PC-3 (cell line): ENCODE measurements at regions not wholly inside any gene's neighbourhood (a gene's known extent, or its start where the extent isn't known, plus 50 kb on each side); places are given as distances from the start of the nearest gene placed in this dataset.
A peak's percentile ranks its signal among the peaks of the same experiment; 100 is the strongest.

ENCODE experiments used
- ATAC-seq: fragments of 200-7000 bp; cut with Tn5 transposase; 2 replicates; pipeline ENCODE4 v1.9.1; 2020; ENCODE audit warnings: mild to moderate bottlenecking, moderate library complexity
- BruUV-seq: library from RNA; stranded (reverse); fragments of 400-500 nt; replicated peaks from 2 replicates; lab custom pipeline; 2021; lab: Mats Ljungman, UMichigan
- CTCF ChIA-PET: fragments of 300-600 bp; sonication (Branson Sonifier 250); formaldehyde crosslinking; loops from one replicate; lab custom pipeline; 2022; ENCODE audit warnings: antibody characterized with exemption; lab: Charles Lee
- POLR2A ChIA-PET: fragments of 300-600 bp; sonication (Branson Sonifier 250); formaldehyde crosslinking; loops from one replicate; lab custom pipeline; 2022; ENCODE audit warnings: antibody characterized with exemption; ENCODE audit not compliant: unreplicated experiment; lab: Charles Lee
- DNase-seq: peaks from one replicate; pipeline ENCODE4 v3.0.0-alpha.2; 2015
- H2AFZ ChIP-seq: fragments of 300-600 bp; sonication (generic); 2 replicates; pipeline ENCODE4 v1.6.0; 2016; ENCODE audit warnings: antibody characterized with exemption, low read length
- H3F3A ChIP-seq: fragments of 300-600 bp; sonication (generic); one replicate; pipeline ENCODE4 v1.6.0; 2017; ENCODE audit warnings: antibody characterized with exemption, low read length, control low read depth, mild to moderate bottlenecking; ENCODE audit not compliant: unreplicated experiment
- H3K27ac ChIP-seq: fragments of 300-600 bp; sonication (generic); 2 replicates; pipeline ENCODE4 v1.5.1; 2016; ENCODE audit warnings: mild to moderate bottlenecking, low read length
- H3K27me3 ChIP-seq: fragments of 300-600 bp; sonication (generic); 2 replicates; pipeline ENCODE4 v1.6.1; 2016; ENCODE audit warnings: low read length, mixed read lengths
- H3K36me3 ChIP-seq: fragments of 300-600 bp; sonication (generic); 2 replicates; pipeline ENCODE4 v1.6.1; 2016; ENCODE audit warnings: low read depth, mixed run types, low read length, mixed read lengths
- H3K4me1 ChIP-seq: fragments of 300-600 bp; sonication (generic); 2 replicates; pipeline ENCODE4 v1.5.1; 2016; ENCODE audit warnings: low read length; ENCODE audit not compliant: insufficient read depth
- H3K4me2 ChIP-seq: fragments of 300-600 bp; sonication (generic); 2 replicates; pipeline ENCODE4 v1.6.0; 2016; ENCODE audit warnings: low read length
- H3K4me3 ChIP-seq: fragments of 300-600 bp; sonication (generic); 2 replicates; pipeline ENCODE4 v1.5.1; 2016; ENCODE audit warnings: mild to moderate bottlenecking, low read length, mixed read lengths
- H3K79me2 ChIP-seq: fragments of 300-600 bp; sonication (generic); 2 replicates; pipeline ENCODE4 v1.6.1; 2017; ENCODE audit warnings: low read length, mixed read lengths
- H3K9ac ChIP-seq: fragments of 300-600 bp; sonication (generic); 2 replicates; pipeline ENCODE4 v1.6.0; 2016; ENCODE audit warnings: mild to moderate bottlenecking, low read length
- H3K9me2 ChIP-seq: fragments of 300-600 bp; sonication (generic); replicated peaks from 2 replicates; pipeline ENCODE4 v1.6.1; 2016; ENCODE audit warnings: mixed run types, low read length, mixed read lengths
- H3K9me3 ChIP-seq: fragments of 300-600 bp; sonication (generic); 2 replicates; pipeline ENCODE4 v1.6.1; 2016; ENCODE audit warnings: low read length, mixed read lengths
- H4K20me1 ChIP-seq: fragments of 300-600 bp; sonication (generic); 2 replicates; pipeline ENCODE4 v1.6.1; 2016; ENCODE audit warnings: low read length, mixed read lengths
- EZH2 ChIP-seq: fragments of 300-600 bp; sonication (generic); IDR thresholded peaks from one replicate; pipeline ENCODE4 v1.6.1; 2017; ENCODE audit warnings: antibody characterized with exemption, mild to moderate bottlenecking, low read length; ENCODE audit not compliant: unreplicated experiment
- EZH2phosphoT487 ChIP-seq: fragments of 300-600 bp; sonication (generic); IDR thresholded peaks from 2 replicates; pipeline ENCODE4 v1.6.1; 2018; ENCODE audit warnings: mild to moderate bottlenecking, antibody characterized with exemption, low read length, borderline replicate concordance
- intact Hi-C: fragments of 100-400 bp; cut with micrococcal nuclease; formaldehyde crosslinking; loops from 2 replicates; pipeline ENCODE4 v1.9.0; 2023
- TF ChIP-seq, protein P1 (sequence below): fragments of 300-600 bp; sonication (generic); conservative IDR thresholded peaks from 2 replicates; pipeline ENCODE4 v1.5.1; 2017; ENCODE audit warnings: antibody characterized with exemption, low read depth, mild to moderate bottlenecking, low read length

GRCh38 chr18:71011389-71011788 lies 722.5 kb downstream of the SOCS6 start:
- DNase-seq = no peak
- Histone ChIP-seq H3K4me1 (no peaks in the 10 kb centered on the region), H3K36me3 (no peaks in the 10 kb centered on the region), H3K9me2 (no peaks in the 10 kb centered on the region), H3K9me3 (no peaks in the 10 kb centered on the region), H3K79me2 (no peaks in the 10 kb centered on the region), H4K20me1 (no peaks in the 10 kb centered on the region), H3K4me3 (no peak overlapping the region), H2AFZ (no peak overlapping the region), H3K27me3 (no peaks in the 10 kb centered on the region), H3K27ac (no peak overlapping the region), H3K4me2 (no peak overlapping the region), H3K9ac (no peak overlapping the region), H3F3A (no peaks in the 10 kb centered on the region)
- BruUV-seq = no TSS peak
- intact Hi-C loops = no loop called here
- TF ChIP-seq EZH2phosphoT487 (no peak), EZH2 (no peak)
- TF ChIP-seq, protein P1, sequence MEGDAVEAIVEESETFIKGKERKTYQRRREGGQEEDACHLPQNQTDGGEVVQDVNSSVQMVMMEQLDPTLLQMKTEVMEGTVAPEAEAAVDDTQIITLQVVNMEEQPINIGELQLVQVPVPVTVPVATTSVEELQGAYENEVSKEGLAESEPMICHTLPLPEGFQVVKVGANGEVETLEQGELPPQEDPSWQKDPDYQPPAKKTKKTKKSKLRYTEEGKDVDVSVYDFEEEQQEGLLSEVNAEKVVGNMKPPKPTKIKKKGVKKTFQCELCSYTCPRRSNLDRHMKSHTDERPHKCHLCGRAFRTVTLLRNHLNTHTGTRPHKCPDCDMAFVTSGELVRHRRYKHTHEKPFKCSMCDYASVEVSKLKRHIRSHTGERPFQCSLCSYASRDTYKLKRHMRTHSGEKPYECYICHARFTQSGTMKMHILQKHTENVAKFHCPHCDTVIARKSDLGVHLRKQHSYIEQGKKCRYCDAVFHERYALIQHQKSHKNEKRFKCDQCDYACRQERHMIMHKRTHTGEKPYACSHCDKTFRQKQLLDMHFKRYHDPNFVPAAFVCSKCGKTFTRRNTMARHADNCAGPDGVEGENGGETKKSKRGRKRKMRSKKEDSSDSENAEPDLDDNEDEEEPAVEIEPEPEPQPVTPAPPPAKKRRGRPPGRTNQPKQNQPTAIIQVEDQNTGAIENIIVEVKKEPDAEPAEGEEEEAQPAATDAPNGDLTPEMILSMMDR = no peak
- no peak for ATAC-seq
- ChIA-PET POLR2A (no interaction called here), CTCF (no interaction called here)

GRCh38 chr18:71008257-71008656 lies 719.4 kb downstream of the SOCS6 start:
- H3K36me3 ChIP-seq = no peaks in the 10 kb centered on the region
- POLR2A ChIA-PET = no interaction called here
- H3K27ac ChIP-seq = no peak overlapping the region
- no peak overlapping the region for H3K9ac ChIP-seq
- no TSS peak for BruUV-seq
- H4K20me1 ChIP-seq = no peaks in the 10 kb centered on the region
- TF ChIP-seq EZH2phosphoT487 (no peak), EZH2 (no peak)
- TF ChIP-seq, protein P1 = no peak
- no peak overlapping the region for H3K4me3 ChIP-seq
- no peak overlapping the region for H2AFZ ChIP-seq
- H3K4me1 ChIP-seq = no peaks in the 10 kb centered on the region
- CTCF ChIA-PET = no interaction called here
- no peak for ATAC-seq
- intact Hi-C loops = no loop called here
- H3K9me3 ChIP-seq = no peaks in the 10 kb centered on the region
- no peaks in the 10 kb centered on the region for H3K79me2 ChIP-seq
- H3F3A ChIP-seq = no peaks in the 10 kb centered on the region
- no peaks in the 10 kb centered on the region for H3K27me3 ChIP-seq
- H3K4me2 ChIP-seq = no peak overlapping the region
- DNase-seq = no peak
- no peaks in the 10 kb centered on the region for H3K9me2 ChIP-seq

DNA sequence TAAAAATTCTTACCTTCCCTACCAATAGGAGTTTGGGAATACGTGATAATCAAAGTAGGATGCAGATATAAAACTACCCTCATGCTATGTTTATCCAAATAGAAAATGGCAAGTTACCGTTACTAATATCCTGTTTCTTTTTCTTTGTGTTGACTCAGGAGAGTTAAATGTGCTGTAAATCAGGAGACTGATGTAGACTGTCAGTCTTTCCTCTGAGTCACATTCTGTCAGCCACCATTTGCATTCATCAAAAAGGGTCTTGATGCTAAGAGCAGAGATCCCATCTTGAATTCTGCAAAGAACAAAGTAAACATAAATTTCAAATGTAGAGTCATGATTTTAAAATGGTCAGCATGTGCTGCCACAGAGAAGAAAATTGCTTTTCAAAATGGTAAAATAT lies 712.8 kb downstream of the SOCS6 start:
- intact Hi-C loops = no loop called here
- POLR2A ChIA-PET = no interaction called here
- Histone ChIP-seq H3K79me2 (no peaks in the 10 kb centered on the region), H3K36me3 (no peaks in the 10 kb centered on the region), H3K4me2 (no peak overlapping the region), H4K20me1 (no peaks in the 10 kb centered on the region), H3K9ac (no peak overlapping the region), H3K27me3 (no peaks in the 10 kb centered on the region), H3K4me1 (peaks cover 4% of the 10 kb centered on the region; the same call in 1 of the 2 replicates), H3K9me2 (no peaks in the 10 kb centered on the region), H3K4me3 (no peak overlapping the region), H3K27ac (no peak overlapping the region), H2AFZ (no peak overlapping the region), H3K9me3 (no peaks in the 10 kb centered on the region), H3F3A (no peaks in the 10 kb centered on the region)
- ATAC-seq (peak; percentile 67), DNase-seq (peak; percentile 24)
- TF ChIP-seq EZH2phosphoT487 = no peak
- TF ChIP-seq, protein P1 = no peak
- no peak for TF ChIP-seq EZH2
- no TSS peak for BruUV-seq
- CTCF ChIA-PET = no interaction called here
